D721Med (cell line): ENCODE measurements at regions not wholly inside any gene's neighbourhood (a gene's known extent, or its start where the extent isn't known, plus 50 kb on each side); places are given as distances from the start of the nearest gene placed in this dataset.
"Not testable (repeated sequence)": the region's sequence is repeated elsewhere in the genome, so short reads cannot be mapped to it uniquely, and the experiment has no call there.

ENCODE experiments used
- DNase-seq: peaks from one replicate; pipeline ENCODE4 v3.0.0; 2011; ENCODE audit warnings: low spot score; ENCODE audit not compliant: insufficient read length
- FAIRE-seq: peaks from 2 replicates; lab custom pipeline; 2011; peaks lifted over from hg19 to GRCh38; lab: Jason Lieb, UNC
- TF ChIP-seq, protein P1 (sequence below): IDR thresholded peaks from 2 replicates; pipeline ENCODE4 v1.5.1; 2012; ENCODE audit warnings: mild to moderate bottlenecking, control low read depth; ENCODE audit not compliant: insufficient read depth; ENCODE audit errors: missing control alignments

DNA sequence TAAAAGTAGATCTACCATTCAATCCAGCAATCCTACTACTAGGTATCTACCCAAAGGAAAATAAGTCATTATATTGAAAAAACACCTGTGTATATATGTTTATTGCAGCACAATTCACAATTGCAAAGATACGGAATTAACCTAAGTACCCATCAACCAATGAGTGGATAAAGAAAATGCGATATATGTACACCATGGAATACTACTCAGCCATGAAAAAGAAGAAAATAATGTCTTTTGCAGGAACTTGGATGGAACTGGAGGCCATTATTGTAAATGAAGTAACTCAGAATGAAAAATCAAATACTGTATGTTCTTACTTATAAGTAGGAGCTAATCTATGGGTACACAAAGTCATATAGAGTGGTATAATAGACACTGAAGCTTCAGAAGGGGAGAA lies 63.4 kb upstream of the PITX1 start:
- DNase-seq (no peak), FAIRE-seq (no peak)
- TF ChIP-seq, protein P1, sequence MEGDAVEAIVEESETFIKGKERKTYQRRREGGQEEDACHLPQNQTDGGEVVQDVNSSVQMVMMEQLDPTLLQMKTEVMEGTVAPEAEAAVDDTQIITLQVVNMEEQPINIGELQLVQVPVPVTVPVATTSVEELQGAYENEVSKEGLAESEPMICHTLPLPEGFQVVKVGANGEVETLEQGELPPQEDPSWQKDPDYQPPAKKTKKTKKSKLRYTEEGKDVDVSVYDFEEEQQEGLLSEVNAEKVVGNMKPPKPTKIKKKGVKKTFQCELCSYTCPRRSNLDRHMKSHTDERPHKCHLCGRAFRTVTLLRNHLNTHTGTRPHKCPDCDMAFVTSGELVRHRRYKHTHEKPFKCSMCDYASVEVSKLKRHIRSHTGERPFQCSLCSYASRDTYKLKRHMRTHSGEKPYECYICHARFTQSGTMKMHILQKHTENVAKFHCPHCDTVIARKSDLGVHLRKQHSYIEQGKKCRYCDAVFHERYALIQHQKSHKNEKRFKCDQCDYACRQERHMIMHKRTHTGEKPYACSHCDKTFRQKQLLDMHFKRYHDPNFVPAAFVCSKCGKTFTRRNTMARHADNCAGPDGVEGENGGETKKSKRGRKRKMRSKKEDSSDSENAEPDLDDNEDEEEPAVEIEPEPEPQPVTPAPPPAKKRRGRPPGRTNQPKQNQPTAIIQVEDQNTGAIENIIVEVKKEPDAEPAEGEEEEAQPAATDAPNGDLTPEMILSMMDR = no peak

DNA sequence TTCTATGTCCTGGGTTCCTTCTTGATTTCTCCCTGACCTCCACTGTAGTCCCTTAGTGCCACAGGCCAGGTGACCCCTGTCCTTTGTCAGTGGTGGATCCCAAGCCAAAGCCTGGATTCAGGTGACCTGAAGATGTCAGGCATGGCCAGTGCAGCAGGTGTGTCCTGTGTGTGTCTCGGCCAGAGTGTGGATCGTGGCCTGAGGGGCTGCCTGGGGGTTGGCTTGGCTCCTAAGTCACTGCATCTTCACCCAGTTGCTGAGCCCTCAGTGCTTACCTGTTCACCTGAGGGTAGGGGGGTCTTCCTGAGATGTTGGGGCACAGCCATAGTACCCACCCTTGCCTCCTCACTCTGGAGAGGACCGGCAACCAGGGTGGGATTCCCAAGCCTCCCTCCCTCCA lies 61.8 kb upstream of the PITX1 start:
- DNase-seq (no peak), FAIRE-seq (no peak)
- TF ChIP-seq, protein P1 = no peak

GRCh38 chr5:135095052-135095715 lies 61.2 kb upstream of the PITX1 start:
- no peak for FAIRE-seq
- DNase-seq = no peak
- TF ChIP-seq, protein P1 = no peak

GRCh38 chr5:135094339-135095051 lies 60.5 kb upstream of the PITX1 start:
- TF ChIP-seq, protein P1 = no peak
- DNase-seq = no peak
- FAIRE-seq = no peak

DNA sequence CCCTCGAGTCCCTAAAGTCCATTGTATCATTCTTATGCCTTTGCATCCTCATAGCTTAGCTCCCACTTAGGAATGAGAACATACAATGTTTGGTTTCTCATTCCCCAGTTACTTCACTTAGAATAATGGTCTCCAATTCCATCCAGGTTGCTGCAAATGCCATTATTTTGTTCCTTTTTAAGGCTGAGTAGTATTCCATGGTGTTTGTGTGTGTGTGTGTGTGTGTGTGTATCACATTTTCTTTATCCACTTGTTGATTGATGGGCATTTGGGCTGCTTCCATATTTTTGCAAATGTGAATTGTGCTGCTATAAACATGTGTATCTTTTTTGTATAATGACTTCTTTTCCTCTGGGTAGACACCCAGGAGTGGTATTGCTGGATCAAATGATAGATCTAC lies 59.5 kb upstream of the PITX1 start:
- DNase-seq, FAIRE-seq: not testable (repeated sequence)

- no peak for DNase-seq
- FAIRE-seq = no peak
- TF ChIP-seq, protein P1 = no peak
Observed at GRCh38 chr5:135092476-135092875, 58.4 kb upstream of the PITX1 start.

- TF ChIP-seq, protein P1 = no peak
Observed at GRCh38 chr5:135091286-135091685, 57.3 kb upstream of the PITX1 start.

More at GRCh38 chr5:135091286-135091685, 57.3 kb upstream of the PITX1 start:
- FAIRE-seq (no peak), DNase-seq (no peak)
